HG03103 (cell line): ENCODE measurements at regions not wholly inside any gene's neighbourhood (a gene's known extent, or its start where the extent isn't known, plus 50 kb on each side); places are given as distances from the start of the nearest gene placed in this dataset.

Experiments used
- ATAC-seq: cut with Tn5 transposase; IDR thresholded peaks from one replicate; pipeline ENCODE4 v1.9.1; 2021; ENCODE audit warnings: low read depth; ENCODE audit not compliant: unreplicated experiment

DNA sequence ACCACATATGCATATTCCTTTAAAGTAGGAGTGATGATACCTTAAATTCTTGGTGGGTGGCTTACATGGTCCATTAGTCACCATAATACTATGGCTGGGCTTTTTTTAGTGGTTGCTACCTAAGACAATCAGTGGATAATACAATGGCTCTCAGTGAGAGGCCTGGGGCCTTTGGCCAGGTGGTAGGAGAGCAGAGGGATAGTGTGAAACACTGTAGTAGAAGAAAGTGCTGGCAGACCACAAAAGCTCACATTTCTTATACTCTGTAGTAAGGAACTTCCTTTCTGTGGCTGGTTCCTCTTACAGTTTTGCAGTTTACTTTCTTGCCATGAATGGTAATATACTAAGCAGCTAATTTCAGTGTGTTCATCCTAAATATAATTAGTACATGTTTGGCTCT is 583.5 kb downstream of the XIRP2 start:
- no peak for ATAC-seq

DNA sequence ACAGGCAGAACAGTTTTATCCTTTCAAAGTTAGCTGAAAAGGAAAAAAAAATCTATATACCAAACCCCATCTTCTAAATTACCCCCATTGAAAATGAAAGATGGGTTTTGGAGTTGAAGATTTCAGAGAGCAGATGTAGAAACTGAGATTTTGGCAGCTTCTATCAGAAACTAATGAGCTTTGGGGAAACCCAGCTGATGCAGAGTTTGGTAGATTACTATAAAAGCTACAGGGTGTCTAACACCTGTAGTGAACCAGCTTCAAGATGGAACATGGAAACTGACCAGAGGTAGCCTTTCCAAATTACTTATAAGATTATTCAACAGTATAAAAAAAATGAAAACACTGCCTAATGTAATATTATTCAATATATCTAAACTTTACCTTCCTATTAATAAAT is 583.1 kb downstream of the XIRP2 start:
- ATAC-seq = no peak

DNA sequence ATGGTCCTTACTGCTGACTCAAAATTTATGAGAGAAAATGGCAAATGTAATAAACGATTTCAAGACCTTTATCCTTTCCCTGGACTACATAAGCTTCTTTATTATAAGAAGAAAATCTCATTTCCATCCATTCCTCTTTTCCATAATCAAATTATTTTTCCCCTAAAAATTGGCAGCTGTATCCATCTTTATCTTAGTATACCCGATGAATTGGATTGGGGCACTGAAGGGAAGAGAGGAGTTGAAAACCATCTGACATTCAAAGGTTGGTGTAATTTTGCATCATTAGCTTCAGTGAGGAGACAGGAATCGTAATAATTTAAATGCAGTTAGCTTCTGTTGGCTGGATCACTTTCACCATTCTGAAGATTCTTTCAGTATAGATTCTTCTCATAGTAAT is 574.1 kb downstream of the XIRP2 start:
- no peak for ATAC-seq

DNA sequence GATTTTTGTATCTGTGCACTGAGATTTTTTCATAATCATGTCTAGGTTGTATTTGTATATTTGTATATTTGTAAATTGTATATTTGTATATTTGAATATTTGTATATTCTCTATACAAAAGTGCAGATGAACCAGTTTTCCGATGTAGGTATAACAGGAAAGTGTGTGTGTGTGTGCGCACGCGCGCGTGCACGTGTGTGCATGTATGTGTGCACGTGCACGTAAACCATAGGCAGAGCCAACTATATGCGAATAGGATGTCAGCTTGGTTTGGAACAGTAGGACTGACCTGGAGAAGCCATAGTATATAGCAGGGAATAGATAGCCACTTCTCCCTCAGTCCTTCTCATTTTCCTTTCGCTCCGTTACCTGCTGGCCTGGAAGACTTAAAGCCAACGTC is 565.8 kb downstream of the XIRP2 start:
- no peak for ATAC-seq

DNA sequence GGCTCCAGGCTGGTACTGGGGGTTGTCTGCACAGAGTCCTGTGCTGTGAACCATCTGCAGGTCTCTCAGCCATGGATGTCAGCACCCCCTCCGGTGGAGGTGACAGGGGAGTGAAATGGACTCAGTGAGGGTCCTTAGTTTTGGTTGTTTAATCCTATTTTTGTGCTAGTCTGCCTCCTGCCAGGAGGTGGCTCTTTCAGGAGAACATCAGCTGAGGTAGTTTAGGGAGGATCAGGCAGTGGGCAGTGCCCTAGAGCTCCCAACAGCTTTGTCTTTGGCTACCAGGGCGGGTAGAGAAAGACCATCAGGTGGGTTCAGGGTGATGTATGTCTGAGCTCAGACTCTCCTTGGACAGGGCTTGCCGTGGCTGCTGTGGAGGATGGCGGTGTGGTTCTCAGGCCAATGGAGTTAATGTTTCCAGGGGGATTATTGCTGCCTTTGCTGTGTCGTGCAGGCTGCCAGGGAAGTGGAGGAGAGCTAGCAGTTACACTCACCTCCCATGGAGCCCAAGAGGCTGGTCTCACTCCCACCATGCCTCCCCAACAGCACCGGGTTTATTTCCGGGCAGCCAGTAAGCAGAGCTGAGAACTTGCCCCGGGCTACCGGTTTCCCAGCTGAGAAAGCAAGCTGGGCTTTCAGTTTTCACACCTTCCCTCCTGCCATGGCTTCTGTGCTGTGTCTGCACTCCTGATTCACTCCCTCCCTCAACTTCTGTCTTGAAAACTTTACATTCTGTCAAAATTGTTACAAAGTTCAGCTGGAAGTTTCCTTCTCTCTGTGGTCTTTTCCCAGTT is 563.4 kb downstream of the XIRP2 start:
- no peak for ATAC-seq

DNA sequence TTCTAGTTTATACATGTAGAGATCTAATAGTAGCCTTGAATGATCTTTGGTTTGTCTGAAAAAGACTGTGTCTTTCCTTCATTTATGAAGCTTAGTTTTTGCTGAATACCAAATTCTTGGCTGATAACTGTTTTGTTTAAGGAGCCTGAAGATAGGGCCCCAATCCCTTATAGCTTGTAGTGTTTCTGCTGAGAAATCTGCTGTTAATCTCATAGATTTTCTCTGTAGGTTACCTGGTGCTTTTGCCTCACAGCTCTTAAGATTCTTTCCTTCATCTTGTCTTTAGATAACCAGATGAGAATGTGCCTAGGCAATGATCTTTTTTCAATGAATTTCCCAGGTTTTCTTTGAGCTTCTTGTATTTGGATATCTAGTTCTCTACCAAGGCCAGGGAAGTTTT is 562.1 kb downstream of the XIRP2 start:
- no peak for ATAC-seq

DNA sequence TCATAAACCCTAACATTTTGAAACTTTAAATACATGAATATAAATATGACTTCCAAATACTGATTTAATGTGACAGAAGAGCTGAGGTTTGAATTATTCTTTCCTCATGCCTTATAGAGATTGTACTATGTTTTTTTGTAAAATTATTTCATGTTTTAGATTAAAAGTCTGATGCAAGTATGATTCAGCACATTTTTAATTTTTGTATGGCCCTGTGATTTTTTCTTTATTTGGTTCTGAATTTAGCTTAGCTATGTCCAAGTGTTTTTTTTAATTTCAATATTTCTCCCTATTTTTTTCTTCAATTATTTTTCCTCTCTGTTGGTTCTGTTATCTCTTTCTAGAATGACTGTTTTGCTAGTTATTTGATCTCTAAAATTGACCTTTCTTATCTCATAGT is 552.1 kb downstream of the XIRP2 start:
- ATAC-seq = no peak

DNA sequence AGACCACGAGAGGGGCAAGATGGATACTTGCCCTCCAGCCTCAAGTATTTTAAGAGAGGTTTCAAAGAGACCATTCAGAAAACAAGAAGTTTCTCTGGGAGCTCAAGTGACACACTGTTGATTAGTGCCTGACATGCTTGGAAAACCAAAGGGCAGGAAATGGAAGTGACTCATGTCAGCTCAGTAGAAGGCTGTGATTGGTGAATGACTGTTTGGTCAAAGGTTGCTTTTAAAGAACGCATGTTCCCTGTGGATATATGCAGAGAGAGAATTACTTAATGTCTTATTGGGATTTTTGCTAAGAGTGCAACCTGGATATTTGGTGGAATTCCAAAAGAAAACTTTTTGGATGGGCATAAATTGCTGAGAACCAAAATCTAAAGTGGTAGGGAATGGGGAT is 549.9 kb downstream of the XIRP2 start:
- ATAC-seq = no peak

DNA sequence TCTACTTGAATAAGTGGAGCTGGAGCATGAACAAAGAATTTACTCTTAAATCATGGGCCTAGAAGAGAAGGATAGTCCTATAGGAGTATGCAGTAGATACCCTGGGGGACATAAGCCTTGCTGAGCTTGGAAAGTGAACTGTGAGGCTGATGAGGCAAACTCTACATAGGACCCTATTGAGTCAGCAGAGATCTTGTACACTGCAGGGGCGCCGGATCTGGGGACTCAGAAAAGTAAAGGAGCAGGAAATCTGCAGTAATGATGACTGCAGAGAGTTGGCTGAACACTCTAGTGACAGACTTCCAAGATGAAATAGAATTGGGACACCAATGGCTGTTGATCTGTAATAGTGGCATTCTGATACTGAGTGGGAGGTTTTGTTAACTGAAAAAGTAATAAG is 543.7 kb downstream of the XIRP2 start:
- no peak for ATAC-seq

DNA sequence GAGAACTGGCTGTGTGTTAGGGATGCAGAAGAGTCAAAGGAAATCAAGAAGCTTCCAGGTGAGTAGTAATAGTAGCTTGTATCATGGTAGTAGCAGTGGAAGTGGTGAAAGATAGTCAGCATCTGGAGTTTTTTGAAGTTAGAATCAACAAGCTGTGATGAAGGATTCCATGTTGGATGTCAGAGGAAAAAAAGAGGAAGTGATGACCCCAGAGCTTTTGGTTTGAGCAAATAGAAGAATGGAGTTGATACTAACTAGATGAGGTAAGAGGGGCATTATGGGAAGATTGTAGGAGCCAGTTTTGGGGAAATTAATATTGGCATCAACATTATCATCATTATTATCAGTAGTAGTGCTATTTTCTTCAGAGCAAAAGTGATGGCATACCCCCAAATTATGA is 542.2 kb downstream of the XIRP2 start:
- no peak for ATAC-seq

DNA sequence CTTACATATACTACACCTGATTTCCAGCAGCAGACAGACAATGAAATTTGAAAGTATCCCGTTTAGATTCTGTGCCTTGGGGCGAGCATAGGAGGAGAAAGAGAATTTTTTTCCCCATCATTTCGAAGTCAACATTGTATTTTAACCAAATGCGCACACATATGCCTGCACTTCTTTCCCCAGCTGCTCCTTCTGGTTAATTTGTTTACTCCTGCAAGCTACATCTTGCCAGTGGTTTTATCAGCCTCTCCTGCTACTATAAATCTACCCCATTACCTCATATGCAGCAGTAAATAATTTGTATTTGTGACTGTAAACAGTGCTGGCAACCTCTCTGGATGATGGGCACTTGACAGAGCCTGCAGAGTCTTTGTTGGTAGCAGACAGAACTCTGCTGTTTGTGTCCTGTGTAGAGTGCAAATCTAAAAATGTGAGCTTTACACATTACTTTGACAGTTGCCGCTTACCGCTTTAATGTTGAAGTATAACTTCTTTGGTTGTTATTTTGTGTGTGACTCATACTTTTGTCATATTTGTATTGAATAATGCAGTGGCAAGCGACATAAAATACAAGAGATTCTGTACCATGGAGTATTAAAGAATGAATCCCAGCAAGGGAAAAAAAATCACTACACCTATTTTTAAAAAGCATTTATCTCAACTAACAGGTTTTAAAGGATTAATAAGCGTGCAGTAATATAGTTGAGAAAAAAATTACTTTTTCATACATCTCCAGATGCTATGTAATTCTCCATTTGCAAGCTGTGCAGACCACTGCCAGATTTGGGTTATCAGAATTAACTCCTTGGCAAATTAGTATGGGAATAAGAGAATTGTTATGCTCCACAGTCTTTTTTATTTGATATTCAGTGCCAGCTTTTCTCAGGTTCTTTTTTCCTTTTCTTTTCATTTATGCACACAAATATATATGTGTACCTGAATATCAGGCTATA is 536.8 kb downstream of the XIRP2 start:
- ATAC-seq = no peak

DNA sequence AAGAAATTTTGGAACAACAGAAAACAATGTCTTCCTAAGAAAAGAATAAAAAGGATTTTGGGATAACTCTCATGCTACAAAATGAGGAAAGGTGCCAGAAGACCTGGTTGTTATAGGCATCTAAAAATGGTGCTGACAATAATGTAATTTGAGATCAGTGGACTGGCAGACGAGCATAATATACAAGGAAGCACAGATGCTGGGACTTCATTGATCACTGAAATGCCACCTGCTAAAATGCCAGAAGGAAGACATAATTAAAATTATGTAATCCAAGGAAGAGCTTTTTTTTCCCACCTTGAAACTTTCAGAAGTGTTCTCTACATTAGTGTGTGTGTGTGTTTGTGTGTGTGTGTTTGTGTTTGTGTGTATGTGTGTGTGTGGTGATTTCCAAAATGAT is 535.9 kb downstream of the XIRP2 start:
- no peak for ATAC-seq

DNA sequence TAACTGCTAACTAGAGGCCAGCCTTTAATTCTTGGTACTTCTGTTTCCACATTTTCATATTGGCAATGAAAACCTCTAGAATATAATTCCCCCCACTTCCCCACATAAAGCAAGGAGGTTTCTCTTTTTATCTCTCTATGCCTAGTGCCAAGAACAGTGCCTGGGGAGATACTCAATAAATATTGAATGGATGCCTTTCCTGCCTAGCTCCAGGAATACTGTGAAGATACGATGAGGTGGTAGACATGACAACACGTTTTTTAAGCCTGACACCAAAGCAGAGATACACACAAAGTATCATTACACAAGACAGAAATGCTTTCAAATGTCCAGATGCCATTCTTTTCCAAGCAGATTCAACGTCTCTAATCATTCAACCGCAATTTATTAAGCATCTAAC is 535.5 kb downstream of the XIRP2 start:
- ATAC-seq = no peak

DNA sequence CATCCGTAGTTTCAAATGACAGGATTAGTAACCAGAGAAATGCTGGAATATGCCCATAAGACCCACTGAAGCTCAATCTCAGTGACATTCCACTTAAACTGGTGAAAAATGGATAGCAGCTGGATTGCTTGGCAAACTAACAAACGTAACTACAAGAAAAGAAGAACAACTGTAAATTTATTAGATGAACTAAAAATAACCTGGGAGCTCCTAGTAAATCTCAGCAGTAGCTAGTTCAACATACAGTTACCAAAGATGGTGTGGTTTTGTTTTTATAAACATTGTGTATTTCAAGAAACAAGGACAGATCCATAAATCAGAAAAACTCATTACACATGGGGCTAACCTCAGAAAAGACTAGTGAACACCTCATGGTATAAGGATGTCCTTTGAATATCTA is 531.9 kb downstream of the XIRP2 start:
- ATAC-seq = no peak

DNA sequence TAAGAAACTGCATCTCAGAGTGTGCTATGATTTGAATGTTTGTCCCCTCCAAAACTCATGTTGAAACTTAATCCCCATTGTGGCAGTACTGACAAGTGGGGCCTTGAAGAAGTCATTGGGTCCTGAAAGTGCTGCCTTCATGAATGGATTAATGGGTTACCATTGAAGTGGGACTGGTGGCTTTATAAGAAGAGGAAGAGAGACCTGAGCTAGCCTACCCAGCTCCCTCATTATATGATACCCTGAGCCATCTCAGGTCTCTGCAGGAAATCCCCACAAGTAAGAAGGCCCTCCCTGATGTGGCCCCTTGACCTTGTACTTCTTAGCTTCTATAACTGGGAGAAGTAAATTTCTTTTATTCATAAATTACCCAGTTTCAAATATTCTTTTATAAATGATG is 526.8 kb downstream of the XIRP2 start:
- ATAC-seq = no peak

DNA sequence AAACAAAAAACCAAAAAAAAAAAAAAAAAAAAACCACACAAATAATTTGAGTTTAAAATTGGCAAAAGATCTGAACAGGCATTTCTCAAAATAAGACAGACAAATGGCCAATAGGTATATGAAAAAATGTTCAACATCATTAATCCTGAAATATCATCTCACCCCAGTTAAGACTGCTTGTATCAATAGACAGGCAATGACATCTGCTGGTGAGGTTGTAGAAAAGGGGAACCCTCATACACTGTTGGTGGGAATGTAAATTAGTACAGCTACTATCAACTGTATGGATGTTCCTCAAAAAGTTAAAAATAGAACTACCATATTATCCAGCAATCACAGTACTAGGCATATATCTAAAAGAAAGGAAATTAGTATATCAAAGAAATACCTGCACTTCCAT is 523.1 kb downstream of the XIRP2 start:
- ATAC-seq = no peak

DNA sequence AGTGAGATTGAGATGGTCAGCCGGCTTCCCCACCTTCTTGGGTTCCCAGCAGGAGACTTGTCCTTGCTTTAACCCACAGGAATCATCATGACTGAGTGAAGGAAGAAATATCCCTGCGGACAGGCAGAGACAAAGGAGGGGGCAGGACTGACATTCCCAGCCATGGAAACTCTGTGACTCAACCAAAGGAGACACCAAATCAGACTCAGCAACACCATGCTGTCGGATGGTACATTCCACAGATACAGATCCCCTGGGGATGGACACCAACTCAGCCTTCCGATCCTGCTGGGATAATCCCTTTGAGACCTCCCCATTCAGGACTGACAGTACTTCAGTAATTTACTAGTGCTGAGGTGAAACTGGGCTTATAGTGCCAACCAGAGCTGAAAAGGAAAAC is 518.3 kb downstream of the XIRP2 start:
- ATAC-seq = no peak

DNA sequence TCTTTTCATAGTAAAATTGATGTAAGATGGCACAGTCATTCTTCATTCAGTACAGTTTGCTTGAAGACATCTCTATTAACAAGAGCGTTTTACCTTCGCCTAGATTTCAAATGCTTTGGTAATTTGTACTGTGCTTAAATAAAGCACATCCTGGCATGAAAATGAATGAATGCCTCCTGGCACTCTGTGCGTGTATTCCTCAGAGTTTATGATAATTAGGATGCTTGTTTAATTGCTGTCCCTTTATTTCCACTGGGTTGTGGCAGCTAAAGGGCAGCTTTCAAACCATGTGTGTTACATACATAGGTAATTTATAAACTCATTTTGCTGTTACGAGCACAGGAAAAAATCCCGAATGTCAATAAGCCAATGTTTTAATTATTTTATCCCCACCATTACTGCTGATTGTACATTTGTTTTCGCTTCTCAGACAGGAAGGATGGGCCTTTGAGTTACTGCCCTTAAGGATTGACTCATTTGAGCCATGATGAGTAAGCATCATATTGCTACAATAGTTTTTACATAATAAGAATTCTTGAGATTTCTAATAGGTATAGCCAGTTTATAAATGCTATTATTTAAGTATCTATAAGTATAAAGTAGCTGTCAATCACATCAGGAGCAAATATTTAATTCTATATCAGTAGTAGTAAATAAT is 516.5 kb downstream of the XIRP2 start:
- no peak for ATAC-seq

DNA sequence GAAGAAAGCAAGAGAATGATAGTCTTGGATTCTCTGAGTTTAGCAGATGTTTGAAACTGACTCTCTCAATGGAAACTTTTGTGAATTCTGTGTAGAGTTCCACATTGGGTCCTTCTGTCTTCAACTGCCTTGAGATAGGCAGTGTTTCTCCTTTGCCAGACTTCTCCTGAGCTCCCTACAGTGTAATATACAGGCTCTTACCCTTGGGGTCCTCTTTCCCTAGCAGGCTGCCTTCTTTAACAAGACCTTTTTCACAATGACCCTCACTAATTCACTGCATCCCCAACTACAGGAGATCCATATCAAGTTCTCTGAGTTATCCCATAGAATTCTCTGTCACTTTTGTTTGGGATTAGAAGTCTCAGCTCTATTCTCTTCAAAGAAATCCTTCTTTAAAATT is 513.0 kb downstream of the XIRP2 start:
- ATAC-seq = no peak

DNA sequence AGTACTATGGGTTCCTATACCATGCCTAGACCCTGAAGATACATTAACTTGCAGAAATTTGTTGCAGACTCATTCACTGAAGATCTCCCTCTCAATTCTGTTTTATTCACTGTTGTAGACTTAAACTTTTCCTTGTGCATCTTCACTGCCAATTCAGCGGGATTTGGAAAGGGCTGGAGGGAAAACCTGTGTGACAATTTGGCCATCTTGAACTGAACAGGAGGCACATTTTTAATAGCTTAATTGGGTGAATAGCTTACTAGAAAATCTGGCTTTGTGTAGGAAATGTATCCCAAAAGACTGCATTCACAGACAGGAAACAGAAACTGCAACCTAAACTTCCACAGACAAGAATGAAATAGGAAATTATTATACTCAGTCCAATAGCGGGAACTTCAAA is 512.3 kb downstream of the XIRP2 start:
- ATAC-seq = no peak

DNA sequence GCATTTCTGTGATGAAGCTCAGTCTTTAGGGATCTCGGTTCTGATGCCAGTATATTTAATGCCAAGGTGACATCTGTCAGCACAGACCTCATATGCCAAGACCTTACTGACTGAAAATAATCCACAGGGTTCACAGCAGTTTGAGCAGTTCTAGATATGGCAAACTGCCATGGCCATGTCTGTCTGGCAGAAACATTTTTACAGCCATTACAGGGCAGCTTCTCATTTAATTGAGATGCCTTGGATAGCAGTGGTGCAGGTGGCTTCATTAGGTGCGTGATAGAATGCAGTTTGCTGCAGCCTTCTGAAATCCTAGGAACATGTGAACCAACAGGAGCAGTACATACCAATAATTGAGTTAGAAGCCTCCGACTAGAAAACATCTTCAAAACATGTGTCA is 510.6 kb downstream of the XIRP2 start:
- no peak for ATAC-seq
